ENCODE measurements at regions not wholly inside any gene's neighbourhood (a gene's known extent, or its start where the extent isn't known, plus 50 kb on each side); places are given as distances from the start of the nearest gene placed in this dataset.

DNA sequence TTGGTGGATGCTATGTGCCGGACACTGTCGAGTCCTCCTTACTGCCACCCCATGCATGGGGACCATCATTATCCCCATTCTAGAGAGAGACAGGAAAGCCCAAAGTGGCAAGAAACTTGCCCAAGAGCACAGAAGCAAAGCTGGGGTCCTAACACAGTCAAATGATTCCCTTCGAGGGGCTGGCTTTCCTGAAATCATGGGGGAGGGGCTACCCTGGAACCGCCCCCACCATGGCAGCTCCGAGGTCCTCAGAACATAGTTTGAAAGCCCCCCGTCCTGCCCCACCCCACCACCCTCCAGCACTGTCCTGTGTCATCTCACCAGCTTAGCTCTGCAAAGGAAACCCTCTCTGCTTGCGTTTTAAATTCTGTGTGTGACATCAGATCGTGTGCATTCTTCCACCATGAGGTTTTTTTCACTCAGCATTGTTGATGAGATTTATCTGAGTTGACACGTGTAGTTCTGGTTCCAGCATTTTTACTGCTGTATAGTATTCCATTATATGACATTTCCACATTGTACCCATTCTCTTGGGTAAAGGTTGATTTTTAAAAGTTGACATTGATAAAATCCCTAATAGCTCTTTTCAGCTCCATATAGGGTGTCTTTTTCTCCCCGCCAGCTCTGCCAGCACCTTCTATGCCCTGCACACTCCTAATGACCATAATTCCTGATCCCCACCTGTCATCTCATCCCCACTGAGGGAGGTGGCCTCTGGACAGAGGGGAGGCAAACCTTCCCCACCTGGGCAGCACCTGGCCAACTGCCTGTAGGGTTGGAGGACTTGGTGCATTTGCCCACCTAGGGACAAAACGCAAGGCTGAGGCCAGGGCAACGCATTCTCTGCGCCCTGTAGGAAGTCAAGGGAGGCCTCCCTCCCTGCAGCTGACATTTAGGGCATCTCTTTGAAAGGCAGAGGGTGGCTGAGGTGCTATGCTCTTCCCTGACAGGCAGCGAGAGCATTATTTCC, 100.2 kb upstream of the GPR26 start:
- H3K4me3 ChIP-seq (ENCODE audit: low read length), result no peak overlapping the region
- TF ChIP-seq, protein P1, sequence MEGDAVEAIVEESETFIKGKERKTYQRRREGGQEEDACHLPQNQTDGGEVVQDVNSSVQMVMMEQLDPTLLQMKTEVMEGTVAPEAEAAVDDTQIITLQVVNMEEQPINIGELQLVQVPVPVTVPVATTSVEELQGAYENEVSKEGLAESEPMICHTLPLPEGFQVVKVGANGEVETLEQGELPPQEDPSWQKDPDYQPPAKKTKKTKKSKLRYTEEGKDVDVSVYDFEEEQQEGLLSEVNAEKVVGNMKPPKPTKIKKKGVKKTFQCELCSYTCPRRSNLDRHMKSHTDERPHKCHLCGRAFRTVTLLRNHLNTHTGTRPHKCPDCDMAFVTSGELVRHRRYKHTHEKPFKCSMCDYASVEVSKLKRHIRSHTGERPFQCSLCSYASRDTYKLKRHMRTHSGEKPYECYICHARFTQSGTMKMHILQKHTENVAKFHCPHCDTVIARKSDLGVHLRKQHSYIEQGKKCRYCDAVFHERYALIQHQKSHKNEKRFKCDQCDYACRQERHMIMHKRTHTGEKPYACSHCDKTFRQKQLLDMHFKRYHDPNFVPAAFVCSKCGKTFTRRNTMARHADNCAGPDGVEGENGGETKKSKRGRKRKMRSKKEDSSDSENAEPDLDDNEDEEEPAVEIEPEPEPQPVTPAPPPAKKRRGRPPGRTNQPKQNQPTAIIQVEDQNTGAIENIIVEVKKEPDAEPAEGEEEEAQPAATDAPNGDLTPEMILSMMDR (conservative IDR thresholded peaks at IDR 0.05; ENCODE audit: low read depth, low read length), result no peak
- DNase-seq (ENCODE audit: low read depth), result no peak

DNA sequence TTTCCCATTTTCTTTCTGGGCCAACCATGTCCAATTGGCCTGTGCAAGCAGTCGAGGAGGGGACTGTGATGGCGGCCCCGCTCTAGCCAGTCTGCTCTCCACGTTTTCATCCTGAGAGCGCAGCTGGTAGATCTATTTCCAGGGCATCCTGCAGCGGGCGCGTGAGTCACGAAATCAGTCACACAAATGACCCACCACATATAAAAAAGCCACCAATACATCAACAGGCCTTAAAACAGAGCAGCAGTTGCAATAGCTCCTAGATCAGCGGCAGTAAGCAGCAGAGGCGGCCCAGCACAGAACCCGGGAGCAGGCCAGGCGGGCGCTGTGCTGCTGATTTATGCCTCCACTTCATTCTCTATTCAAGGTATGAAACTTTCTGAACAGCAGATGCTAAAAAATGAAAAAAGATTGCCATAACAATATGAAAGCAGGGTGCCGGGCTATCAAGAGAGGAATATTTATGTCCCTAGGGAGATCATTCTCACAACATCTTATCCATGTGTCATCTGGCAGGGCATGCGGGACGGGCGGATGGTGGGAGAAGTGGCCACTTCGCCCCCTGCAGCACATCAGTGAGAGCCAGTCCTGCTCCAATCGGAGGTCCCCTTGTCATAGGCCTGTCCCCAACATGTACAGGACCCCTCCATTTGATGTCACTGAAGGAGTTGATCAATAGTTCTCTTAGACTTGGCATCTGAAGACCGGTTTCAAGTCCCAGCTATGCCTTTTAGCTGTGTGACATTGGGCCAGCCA, 98.0 kb upstream of the GPR26 start:
- TF ChIP-seq, protein P1 (conservative IDR thresholded peaks at IDR 0.05; ENCODE audit: low read depth, low read length), result no peak
- no peak overlapping the region for H3K4me3 ChIP-seq (ENCODE audit: low read length)
- no peak for DNase-seq (ENCODE audit: low read depth)

DNA sequence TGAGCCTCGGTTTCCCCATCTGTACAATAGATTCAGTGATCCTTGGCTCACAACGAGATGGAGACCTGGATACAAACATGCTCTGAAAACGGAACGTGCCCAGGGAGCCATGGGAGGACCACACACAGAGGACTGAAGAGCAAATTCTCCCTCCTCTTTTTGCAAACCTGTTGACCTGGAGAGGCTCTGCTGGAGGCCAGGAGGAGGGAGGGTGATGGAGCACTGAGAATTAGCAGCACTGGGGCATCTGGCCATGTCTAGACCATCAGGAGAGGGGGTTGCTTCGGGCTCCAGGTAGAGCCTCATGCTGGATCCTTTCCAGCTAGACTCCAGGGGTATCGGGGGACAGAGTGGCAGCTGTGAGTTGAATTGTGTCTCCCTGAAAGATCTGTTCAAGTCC, 97.4 kb upstream of the GPR26 start:
- no peak overlapping the region for H3K4me3 ChIP-seq (ENCODE audit: low read length)
- no peak for DNase-seq (ENCODE audit: low read depth)
- TF ChIP-seq, protein P1 (conservative IDR thresholded peaks at IDR 0.05; ENCODE audit: low read depth, low read length), result no peak

DNA sequence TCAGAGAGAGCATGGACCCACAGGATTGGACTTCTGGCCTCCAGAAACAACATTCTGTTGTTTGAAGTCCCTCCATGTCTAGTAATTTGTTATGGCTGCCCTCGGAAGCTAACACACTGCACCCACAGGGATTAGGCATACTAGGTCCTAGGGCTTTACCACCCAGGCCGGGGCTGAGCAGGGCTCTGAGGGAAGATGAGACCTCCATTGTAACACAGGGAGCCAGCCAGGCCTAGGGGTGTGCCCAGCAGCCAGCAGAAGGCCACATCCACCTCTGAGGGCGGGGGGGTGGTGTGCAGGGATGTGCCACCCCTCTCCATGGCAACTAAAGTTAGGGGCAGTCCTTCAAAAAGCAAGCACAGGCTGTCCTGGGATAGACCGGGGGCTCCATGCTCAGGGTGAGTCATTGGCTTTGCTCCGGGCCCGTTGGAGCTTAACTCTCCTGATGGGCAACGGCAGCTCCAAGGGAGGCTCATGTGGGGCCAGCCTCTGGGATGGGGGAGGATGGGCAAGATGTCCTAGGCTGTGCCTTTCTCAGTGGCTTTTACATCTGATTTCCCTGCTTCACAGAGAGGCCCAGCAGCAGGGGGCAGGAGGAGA, 96.6 kb upstream of the GPR26 start:
- H3K4me3 ChIP-seq (ENCODE audit: low read length), result no peak overlapping the region
- TF ChIP-seq, protein P1 (conservative IDR thresholded peaks at IDR 0.05; ENCODE audit: low read depth, low read length), result no peak
- no peak for DNase-seq (ENCODE audit: low read depth)

DNA sequence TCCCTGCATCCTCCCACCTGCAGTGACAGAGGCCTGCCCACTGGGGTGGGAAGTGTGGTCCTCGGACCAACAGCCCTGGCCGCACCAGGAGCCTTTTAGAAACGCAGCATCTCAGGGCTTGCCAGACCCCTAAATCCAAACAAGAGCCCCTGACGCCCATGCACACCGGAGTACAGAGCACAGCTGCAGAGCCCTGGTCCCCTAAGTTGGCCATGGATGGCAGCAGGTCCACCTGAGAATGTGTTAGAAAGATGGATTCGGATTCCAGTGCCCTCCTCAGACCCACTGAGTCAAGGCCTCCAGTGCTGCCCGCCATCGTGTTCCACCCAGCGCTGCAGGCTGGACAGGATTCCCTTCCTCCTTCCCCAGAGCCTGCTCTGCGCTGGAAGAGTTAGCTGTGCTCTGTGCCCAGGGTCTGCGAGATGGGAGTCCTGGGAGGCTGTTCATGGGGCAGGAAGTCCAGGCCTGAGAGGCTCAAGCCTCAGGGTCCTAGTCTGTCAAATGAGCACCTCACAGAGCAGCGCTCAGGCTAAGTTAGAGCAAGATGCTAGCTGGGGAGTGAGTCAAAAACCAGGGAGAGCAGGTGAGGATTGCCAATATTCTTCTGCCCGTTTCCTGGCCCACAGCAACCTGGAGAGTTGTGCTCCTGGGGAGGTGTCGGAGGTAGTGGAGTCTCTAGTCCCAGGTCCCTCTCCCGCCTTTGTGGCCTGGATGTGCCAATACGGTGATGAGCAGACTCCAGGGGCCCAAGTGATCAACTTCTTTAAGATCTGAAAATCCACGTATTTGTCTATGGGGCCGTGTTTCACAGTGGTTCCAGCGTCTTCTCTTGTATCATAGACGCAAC, 95.9 kb upstream of the GPR26 start:
- DNase-seq (ENCODE audit: low read depth), result no peak
- TF ChIP-seq, protein P1 (conservative IDR thresholded peaks at IDR 0.05; ENCODE audit: low read depth, low read length), result no peak
- no peak overlapping the region for H3K4me3 ChIP-seq (ENCODE audit: low read length)

DNA sequence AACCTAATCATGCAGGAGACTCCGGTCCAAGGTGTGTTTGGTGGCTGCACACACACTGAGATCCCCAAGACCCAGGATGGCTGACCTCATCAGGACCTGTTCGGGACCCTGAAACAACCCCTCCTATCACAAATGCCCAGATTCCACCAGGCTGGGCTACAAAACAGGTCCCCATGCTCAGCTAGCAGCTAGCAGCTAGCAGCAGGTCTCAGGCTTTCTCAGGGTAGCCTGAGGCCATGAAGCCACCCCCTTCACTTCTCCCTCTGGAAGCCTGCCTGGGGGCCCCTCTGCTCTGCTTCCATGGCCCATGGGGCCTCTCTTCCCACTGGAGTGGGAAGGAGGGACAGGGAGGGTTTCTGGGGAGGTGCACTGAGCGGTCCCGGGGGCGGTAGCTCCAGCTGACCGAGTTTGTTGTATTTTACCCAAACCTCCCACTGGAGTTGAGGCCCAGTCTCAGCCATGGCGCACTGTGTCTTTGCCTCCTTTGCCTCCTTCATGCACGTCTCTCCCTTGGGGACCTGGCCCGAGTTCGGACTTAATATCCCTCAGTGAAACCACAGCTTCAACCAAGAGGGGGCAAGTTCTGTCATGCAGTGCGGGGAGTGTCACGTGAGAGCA, 95.1 kb upstream of the GPR26 start:
- DNase-seq (ENCODE audit: low read depth), result no peak
- TF ChIP-seq, protein P1 (conservative IDR thresholded peaks at IDR 0.05; ENCODE audit: low read depth, low read length), result no peak
- H3K4me3 ChIP-seq (ENCODE audit: low read length), result no peak overlapping the region
